Esophagus mucosa (tissue), 1 donor: ENCODE measurements at regions not wholly inside any gene's neighbourhood (a gene's known extent, or its start where the extent isn't known, plus 50 kb on each side); places are given as distances from the start of the nearest gene placed in this dataset.
A peak's percentile ranks its signal among the peaks of the same experiment; 100 is the strongest.

Experiments used
- ATAC-seq: fragments of 200-7000 bp; cut with Tn5 transposase; one replicate; pipeline ENCODE4 v1.9.1; 2020
- donor health status: DM: yes; HTN: yes; CAD: no.

- ATAC-seq: no peak
Measured at GRCh38 chr7:41633690-41634089, 69.2 kb downstream of the INHBA start.

- no peak for ATAC-seq
Measured at GRCh38 chr7:41630741-41631140, 72.1 kb downstream of the INHBA start.

GRCh38 chr7:41629711-41630111 is 73.2 kb downstream of the INHBA start:
- no peak for ATAC-seq

- ATAC-seq: no peak
Measured at GRCh38 chr7:41628901-41629300, 74.0 kb downstream of the INHBA start.

- ATAC-seq: no peak
Measured at GRCh38 chr7:41627645-41628298, 75.1 kb downstream of the INHBA start.

- no peak for ATAC-seq
Measured at GRCh38 chr7:41624818-41625217, 78.1 kb downstream of the INHBA start.

- no peak for ATAC-seq
Measured at GRCh38 chr7:41621953-41622831, 80.7 kb downstream of the INHBA start.

GRCh38 chr7:41617987-41618386 is 84.9 kb downstream of the INHBA start:
- no peak for ATAC-seq

GRCh38 chr7:41612798-41613197 is 90.1 kb downstream of the INHBA start:
- no peak for ATAC-seq

- ATAC-seq: no peak
Measured at GRCh38 chr7:41612386-41612785, 90.5 kb downstream of the INHBA start.

GRCh38 chr7:41608447-41608846 is 94.4 kb downstream of the INHBA start:
- ATAC-seq: no peak

- no peak for ATAC-seq
Measured at GRCh38 chr7:41603985-41604384, 98.9 kb downstream of the INHBA start.

GRCh38 chr7:41599760-41600159 is 103.1 kb downstream of the INHBA start:
- no peak for ATAC-seq

- ATAC-seq: no peak
Measured at GRCh38 chr7:41592794-41593193, 110.1 kb downstream of the INHBA start.

- no peak for ATAC-seq
Measured at GRCh38 chr7:41592236-41592635, 110.7 kb downstream of the INHBA start.

- no peak for ATAC-seq
Measured at GRCh38 chr7:41590986-41591385, 111.9 kb downstream of the INHBA start.

GRCh38 chr7:41588341-41588740 is 114.5 kb downstream of the INHBA start:
- no peak for ATAC-seq

GRCh38 chr7:41586931-41587640 is 115.8 kb downstream of the INHBA start:
- no peak for ATAC-seq

- ATAC-seq: peak; percentile 78
Measured at GRCh38 chr7:41584746-41585145, 118.1 kb downstream of the INHBA start.

- no peak for ATAC-seq
Measured at GRCh38 chr7:41582116-41582515, 120.8 kb downstream of the INHBA start.

GRCh38 chr7:41581041-41581440 is 121.8 kb downstream of the INHBA start:
- ATAC-seq: no peak

- ATAC-seq: no peak
Measured at GRCh38 chr7:41579961-41580935, 122.6 kb downstream of the INHBA start.
